ENCODE measurements at regions not wholly inside any gene's neighbourhood (a gene's known extent, or its start where the extent isn't known, plus 50 kb on each side); places are given as distances from the start of the nearest gene placed in this dataset.

DNA sequence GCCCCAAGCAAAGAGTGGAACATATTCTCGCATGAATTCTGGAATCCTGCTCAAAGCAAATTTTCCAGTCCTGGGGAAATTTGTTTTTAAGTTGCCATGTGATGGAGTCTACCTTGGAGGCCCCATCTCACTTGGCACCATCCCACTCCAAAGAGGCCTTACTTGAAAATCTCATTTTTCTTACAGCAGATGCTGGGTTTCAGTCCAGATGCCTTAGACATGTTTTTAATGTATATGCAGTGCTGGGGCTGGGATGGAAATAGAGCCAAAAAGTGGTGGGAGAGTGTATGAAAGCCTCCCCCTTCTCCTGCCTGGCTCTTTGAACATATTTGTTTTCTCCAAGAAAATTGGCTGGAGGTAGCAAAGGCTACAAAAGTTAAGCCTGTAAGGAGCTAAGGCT, 493.7 kb downstream of the ENC1 start (continued):
- TF ChIP-seq, protein P1, sequence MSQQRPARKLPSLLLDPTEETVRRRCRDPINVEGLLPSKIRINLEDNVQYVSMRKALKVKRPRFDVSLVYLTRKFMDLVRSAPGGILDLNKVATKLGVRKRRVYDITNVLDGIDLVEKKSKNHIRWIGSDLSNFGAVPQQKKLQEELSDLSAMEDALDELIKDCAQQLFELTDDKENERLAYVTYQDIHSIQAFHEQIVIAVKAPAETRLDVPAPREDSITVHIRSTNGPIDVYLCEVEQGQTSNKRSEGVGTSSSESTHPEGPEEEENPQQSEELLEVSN (IDR thresholded peaks at IDR 0.05): no peak
- TF ChIP-seq NRF1 (IDR thresholded peaks at IDR 0.05; ENCODE audit: low read depth, low read length): no peak
- no peak for TF ChIP-seq HDAC2 (IDR thresholded peaks at IDR 0.05; ENCODE audit: borderline replicate concordance in 1 of 2, low read depth in 2 of 2, low read length in 2 of 2)
- TF ChIP-seq GABPA (IDR thresholded peaks at IDR 0.05; ENCODE audit: borderline replicate concordance, insufficient read depth, low read length): no peak
- TF ChIP-seq EZH2 (IDR thresholded peaks at IDR 0.05; ENCODE audit: low read depth, low read length, severe bottlenecking): no peak
- no peak for TF ChIP-seq BRCA1 (IDR thresholded peaks at IDR 0.05; ENCODE audit: low read depth, low read length)
